NCI-H2107 treated with DMSO at 0.1 percent for 48 hours (cell line): ENCODE measurements at regions not wholly inside any gene's neighbourhood (a gene's known extent, or its start where the extent isn't known, plus 50 kb on each side); places are given as distances from the start of the nearest gene placed in this dataset.
"Not testable (repeated sequence)": the region's sequence is repeated elsewhere in the genome, so short reads cannot be mapped to it uniquely, and the experiment has no call there.

Experiments
- DNase-seq: peaks from one replicate; lab custom pipeline; 2025; ENCODE audit not compliant: unreplicated experiment; lab: John Stamatoyannopoulos, UW

DNA sequence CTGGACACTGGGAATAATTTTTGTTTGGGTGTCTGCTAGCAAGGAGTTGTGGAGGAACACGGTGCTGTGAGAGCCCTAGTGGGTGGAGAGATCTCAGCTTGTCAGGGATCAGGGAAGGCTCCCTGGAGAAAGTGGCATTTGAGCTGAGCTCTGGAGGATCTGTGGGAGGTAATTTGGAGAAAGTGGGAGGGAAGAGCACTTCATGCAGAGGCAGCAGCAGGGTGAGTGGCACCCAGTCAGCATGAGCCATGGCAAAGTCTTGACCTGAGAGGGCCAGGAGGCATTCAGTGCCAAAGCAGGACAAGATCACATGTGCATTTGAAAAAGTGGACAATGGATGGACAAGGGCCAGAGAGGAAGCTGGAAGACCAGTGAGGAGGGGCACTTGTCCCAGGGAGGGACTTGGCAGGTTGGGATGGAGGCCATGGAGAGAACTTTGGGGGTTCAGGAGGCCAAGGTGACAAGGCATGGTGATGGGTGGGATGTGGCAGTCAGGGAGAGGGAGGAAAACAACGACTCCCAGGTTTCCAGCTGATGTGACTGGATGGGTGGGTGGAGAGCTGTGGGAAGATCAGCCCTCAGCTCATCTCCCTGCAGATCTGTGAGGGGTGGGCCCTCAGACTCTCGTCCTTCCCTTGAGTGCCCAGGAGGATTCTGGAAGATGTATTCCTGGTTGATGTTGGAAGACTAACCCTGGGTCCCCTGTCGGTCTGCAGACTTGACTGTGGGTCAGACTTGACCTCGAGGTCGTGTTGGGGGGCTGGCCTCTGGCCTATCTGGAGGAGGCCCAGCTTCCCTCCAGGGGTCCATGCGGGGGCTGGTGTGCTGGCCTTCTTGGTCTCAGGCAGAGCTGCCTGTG lies 68.9 kb upstream of the PITX1 start:
- no peak for DNase-seq

DNA sequence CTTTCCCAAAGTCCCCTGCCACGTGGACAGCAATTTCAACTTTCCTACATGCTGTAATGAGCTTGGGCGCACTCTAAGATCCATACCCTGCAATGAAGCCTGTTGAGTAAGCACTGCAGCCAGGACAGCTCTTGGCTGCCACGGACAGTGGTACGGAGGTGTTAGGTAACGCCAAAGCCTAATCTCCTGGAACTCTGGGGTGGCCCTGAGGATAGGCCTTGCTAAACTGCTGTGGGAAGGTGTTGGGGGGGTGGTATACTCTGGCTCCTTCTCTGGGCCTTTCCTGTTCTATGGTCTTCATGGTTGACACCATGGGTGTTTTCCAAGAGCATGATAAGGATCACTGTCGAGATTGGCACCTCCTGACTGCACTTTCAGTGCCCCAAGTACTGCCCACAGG lies 66.4 kb upstream of the PITX1 start:
- DNase-seq: no peak

DNA sequence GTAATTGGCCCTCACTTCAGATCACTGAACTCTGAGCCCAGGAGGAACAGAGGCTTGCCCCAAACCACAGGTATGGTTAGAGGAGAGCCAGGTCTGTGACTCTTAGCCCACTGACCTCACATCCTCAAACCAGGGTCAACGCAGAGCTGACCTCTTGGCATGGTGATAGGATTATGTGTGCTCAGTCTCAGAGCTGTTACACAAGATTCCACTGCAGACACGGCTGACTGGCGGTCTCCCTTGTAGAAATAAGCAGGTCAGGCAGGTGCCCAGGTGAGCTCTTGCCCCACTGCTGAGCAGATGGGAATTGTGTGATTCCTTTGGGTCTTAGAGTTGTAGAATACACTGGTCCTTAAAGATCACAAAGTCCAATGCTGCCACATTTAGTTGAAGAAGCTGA lies 66.0 kb upstream of the PITX1 start:
- DNase-seq: no peak

DNA sequence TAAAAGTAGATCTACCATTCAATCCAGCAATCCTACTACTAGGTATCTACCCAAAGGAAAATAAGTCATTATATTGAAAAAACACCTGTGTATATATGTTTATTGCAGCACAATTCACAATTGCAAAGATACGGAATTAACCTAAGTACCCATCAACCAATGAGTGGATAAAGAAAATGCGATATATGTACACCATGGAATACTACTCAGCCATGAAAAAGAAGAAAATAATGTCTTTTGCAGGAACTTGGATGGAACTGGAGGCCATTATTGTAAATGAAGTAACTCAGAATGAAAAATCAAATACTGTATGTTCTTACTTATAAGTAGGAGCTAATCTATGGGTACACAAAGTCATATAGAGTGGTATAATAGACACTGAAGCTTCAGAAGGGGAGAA lies 63.4 kb upstream of the PITX1 start:
- no peak for DNase-seq

DNA sequence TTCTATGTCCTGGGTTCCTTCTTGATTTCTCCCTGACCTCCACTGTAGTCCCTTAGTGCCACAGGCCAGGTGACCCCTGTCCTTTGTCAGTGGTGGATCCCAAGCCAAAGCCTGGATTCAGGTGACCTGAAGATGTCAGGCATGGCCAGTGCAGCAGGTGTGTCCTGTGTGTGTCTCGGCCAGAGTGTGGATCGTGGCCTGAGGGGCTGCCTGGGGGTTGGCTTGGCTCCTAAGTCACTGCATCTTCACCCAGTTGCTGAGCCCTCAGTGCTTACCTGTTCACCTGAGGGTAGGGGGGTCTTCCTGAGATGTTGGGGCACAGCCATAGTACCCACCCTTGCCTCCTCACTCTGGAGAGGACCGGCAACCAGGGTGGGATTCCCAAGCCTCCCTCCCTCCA lies 61.8 kb upstream of the PITX1 start:
- DNase-seq: no peak

DNA sequence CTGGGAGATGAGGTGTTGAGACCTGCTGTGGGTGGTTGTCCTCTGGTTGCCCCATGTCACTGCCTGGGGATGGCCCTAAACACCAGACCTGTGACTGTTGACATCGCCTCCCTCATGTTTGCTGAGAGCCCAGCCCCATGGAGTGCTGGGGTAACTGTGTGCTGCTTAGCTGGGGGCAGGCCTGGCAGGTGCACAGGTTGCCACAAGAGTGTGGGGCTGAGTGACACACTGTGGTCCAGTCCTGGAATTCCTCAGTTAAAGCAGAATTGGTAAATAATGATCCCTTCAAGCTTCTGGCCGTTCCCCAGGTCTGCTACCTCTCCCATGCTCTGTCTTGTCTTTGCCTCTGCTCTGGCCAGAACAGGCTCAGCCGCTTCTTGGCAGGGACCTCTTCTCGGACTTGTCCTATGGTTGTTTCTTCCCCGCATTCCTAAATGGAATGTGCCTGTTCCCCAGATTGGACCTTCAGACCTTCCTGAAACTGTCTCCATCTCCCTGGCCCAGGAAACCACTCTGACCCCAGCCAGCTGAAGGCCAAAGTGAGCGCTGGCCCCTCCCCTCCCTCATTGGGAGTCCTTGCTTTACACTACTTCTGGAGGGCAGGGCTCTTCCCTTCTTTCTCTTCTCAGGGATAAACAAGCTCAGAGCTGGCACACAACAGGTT lies 61.2 kb upstream of the PITX1 start:
- DNase-seq: no peak

DNA sequence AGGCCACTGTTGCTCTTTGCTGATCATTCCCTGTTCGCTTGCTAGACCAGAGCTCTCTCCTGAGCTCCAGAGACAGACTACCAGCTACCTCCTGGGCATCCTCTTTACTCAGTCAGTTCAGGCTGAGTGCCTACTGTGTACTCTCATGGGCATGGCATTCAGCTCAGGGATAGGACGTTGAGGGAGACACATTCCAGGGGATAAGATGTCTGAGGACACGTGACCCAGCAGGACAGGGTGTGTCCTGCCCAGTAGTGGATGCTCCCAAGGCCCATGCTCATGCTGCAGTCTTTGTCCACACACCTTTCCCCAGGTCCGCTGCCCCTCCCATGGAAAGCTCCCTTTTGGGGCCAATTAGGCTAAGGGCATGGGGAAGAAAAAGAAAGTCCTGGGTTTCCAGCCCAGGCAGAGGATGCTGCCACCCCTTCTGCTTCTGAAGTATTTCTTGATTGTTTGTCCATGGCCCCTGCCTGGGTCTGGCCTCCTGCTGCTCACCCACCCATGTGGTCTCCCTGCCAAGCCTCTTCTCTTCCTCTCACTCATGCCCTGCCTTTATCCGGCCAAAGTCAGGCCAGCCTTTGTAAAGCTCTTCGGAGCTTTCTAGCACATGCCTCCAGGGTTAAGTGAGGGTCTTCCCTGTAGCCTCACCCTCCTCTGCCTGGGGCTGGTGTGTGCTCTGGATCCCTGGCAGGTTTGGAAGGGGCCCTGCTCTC lies 60.5 kb upstream of the PITX1 start:
- no peak for DNase-seq

DNA sequence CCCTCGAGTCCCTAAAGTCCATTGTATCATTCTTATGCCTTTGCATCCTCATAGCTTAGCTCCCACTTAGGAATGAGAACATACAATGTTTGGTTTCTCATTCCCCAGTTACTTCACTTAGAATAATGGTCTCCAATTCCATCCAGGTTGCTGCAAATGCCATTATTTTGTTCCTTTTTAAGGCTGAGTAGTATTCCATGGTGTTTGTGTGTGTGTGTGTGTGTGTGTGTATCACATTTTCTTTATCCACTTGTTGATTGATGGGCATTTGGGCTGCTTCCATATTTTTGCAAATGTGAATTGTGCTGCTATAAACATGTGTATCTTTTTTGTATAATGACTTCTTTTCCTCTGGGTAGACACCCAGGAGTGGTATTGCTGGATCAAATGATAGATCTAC lies 59.5 kb upstream of the PITX1 start:
- not testable (repeated sequence) for DNase-seq

DNA sequence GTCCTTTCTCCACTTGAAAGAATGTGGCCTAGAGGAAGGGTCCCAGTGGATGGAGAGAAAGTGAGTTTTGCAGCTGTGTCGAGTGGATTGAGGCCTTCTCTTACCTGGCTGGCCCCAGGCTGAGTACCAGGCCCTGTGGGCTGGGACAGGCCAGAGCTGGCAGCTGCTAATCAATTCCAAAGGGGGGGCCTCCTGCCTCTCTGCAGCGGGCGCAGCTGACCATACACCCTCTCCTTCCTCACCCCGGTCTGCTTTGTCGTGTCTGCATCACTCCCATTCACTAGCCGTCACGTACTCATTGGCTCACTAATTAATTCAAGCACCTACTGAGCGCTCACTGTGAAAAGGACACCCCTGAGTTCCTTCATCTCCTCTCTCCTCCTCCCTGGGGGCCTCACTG lies 58.4 kb upstream of the PITX1 start:
- DNase-seq: no peak

DNA sequence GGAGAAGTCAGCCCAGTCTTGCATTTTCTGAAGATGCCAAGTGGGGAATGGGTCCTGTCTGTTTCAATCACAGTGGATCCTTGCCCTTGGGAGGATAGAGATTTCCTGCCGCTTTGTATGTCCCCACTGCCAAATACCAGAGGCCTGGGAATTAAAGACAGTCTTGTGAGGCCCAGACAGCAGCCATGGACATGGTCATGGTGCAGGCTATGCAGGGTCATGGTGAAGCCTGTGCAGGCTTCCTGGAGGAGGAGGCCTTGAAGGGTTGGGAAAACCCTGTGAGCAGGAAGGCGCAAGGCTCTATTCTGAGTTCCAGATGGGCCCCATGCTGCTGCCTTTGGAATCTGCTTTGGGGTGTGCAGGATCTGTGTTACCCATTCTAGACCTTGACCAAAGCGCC lies 57.3 kb upstream of the PITX1 start:
- no peak for DNase-seq

DNA sequence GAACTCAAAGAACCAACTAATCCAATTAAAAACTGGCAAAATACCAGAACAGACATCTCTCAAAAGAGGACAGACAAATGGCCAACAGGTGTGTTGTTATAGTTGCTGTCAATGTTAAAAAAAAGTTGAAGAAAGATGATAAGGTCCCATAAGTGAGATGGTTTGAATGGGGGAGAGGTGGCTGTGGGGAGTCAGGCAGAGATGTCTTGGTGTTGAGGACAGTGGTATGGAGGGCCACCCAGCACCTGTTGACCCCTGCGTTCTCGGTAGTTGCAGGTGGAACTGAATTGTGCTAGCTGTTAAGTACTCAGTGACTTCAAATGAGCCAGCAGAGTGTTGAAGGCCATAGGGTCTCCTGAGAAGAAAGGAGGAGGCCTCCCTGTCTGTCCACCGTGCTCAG lies 55.9 kb upstream of the PITX1 start:
- DNase-seq: no peak

DNA sequence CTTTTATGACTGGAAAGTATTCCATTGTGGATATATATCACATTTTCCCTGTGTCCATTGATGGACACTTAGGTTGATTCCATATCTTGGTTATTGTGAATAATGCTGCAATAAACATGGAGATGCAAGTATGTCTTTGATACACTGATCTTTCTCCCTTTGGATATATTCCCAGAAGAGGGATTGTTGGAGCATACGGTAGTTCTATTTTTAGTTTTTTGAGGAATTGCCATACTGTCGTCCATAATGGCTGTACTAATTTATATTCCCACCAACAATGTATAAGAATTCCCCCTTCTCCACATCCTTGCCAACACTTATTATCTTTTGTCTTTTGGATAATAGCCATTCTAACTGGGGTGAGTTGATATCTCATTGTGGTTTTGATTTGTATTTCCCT lies 54.9 kb upstream of the PITX1 start:
- DNase-seq: no peak

DNA sequence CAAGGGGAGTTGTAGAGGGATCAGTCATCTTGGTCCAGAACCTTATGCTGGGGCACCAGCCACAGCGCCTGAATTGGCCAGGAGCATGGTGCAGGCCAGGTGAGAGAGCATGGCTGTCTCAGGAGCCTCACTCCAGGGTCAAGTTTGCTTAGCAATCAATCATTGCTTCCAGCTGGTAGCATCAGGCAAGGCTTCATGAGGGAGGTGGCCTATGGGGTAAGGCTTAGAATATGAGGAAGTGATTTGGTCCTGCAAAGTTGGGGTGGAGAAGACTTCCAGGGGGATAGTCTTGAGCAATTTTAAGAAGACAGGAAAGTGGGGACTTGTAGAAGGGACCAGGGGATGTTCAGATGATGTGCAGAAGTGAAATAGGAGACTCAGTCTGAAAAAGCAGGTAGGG lies 53.9 kb upstream of the PITX1 start:
- no peak for DNase-seq

DNA sequence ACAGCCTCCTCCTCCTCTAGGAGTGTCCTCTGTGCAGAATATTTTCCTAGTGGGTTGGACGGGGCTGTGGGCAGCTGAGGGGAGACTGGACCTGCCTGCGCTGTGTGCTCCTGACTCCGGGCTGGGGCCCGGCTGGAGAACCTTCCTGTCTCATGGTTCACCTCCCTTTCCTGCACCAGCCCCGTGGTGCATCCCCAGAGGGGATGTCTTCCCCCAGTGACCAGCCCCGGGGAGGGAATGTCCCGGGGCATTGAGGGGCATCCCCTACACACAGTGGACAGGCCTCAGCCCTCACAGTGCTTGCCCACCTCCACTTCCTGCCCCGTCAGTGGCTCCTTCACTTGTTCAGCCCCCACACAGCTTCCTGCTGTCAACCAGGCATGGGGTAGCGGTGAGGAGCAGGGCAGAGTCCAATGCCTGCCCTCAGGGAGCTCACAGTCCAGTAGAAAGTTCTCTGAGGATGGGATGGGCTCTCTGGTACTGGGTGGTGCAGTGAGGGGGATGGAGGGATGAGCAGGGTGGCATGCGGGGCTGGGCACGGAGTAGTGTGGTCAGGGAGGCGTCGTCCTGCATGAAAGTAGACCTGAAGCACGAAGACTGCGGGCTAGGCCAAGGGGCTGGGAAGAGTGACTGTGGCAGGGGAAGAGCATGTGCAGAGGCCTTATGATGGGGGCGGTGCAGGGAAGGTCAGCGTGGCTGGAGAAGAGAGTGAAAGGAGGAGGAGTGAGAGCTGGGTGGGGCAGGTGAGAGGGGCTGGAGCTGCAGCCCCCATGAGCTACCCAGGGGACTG lies 52.1 kb upstream of the PITX1 start:
- no peak for DNase-seq

DNA sequence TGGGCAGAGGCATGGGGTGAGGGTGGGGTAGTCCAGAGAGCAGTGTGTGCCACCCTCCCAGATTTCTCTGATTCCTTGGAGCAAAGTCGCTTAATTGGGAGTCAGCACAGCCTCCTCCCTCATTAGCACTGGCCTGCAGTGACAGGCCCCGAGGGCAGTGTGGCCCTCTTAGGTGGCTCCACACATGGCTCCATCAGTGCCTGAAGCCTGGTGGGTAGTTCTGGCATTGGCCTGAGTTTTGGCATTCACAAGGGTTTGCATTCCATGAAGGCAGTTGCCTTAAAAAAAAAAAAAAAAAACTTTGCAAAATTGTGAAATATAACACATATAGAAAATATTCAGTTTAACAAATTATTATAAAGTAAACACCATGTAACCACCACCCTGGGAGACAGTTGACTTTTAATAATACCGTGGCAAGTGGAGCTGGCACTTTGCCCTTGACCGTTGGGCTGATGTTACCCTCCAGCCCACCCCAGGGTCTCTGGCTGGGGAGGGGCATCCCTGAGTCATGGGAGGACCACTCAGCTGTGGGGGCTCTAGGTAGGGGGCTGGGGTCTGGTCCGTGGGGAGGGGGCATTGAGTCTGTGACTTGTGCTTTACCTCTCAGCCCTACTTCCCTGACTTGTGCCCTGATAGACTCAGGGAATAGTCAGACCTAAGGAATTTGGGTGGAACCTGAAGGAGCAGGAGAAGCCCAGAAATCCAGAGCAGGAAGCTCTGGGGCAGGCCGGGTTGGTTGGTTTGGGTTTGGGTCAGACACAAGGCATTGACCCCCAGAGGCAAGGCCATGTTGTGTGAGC lies 51.3 kb upstream of the PITX1 start:
- no peak for DNase-seq
